ENCODE measurements at regions not wholly inside any gene's neighbourhood (a gene's known extent, or its start where the extent isn't known, plus 50 kb on each side); places are given as distances from the start of the nearest gene placed in this dataset.
"Not testable (repeated sequence)": the region's sequence is repeated elsewhere in the genome, so short reads cannot be mapped to it uniquely, and the experiment has no call there.

GRCh38 chr7:69309601-69310000 is 288.7 kb upstream of the AUTS2 start:
- Mint-ChIP-seq H3K27me3 (ENCODE audit: insufficient read depth) (no peaks in the 10 kb centered on the region), H3K9me3 (peaks cover 18% of the 10 kb centered on the region), H3K4me3 (no peak overlapping the region), H3K27ac (no peak overlapping the region), H3K4me1 (ENCODE audit: low read depth) (no peaks in the 10 kb centered on the region), H3K36me3 (ENCODE audit: low read depth) (no peaks in the 10 kb centered on the region)
- intact Hi-C loops (cut with micrococcal nuclease): no loop called here
- DNase-seq (ENCODE audit: low spot score): no peak

GRCh38 chr7:69311489-69311888 is 286.8 kb upstream of the AUTS2 start:
- Mint-ChIP-seq H3K27me3 (ENCODE audit: insufficient read depth) (no peaks in the 10 kb centered on the region), H3K4me1 (ENCODE audit: low read depth) (no peaks in the 10 kb centered on the region), H3K4me3 (no peak overlapping the region), H3K9me3 (peaks cover 15% of the 10 kb centered on the region), H3K36me3 (ENCODE audit: low read depth) (no peaks in the 10 kb centered on the region), H3K27ac (no peak overlapping the region)
- DNase-seq (ENCODE audit: low spot score): no peak
- intact Hi-C loops (cut with micrococcal nuclease): no loop called here

- H3K27me3 Mint-ChIP-seq (ENCODE audit: insufficient read depth); intact Hi-C loops (cut with micrococcal nuclease); H3K27ac Mint-ChIP-seq; H3K4me3 Mint-ChIP-seq; DNase-seq (ENCODE audit: low spot score); H3K36me3 Mint-ChIP-seq (ENCODE audit: low read depth); H3K4me1 Mint-ChIP-seq (ENCODE audit: low read depth): not testable (repeated sequence)
- peaks cover 25% of the 10 kb centered on the region for H3K9me3 Mint-ChIP-seq
These were observed 284.4 kb upstream of the AUTS2 start for GRCh38 chr7:69313852-69314251.

- H3K4me1 Mint-ChIP-seq (ENCODE audit: low read depth): no peaks in the 10 kb centered on the region
- H3K36me3 Mint-ChIP-seq (ENCODE audit: low read depth): no peaks in the 10 kb centered on the region
- intact Hi-C loops (cut with micrococcal nuclease): no loop called here
- no peak overlapping the region for H3K4me3 Mint-ChIP-seq
- H3K27ac Mint-ChIP-seq: no peak overlapping the region
- DNase-seq (ENCODE audit: low spot score): no peak
- H3K9me3 Mint-ChIP-seq: peaks cover 21% of the 10 kb centered on the region
- H3K27me3 Mint-ChIP-seq (ENCODE audit: insufficient read depth): no peaks in the 10 kb centered on the region
These were observed 279.5 kb upstream of the AUTS2 start for GRCh38 chr7:69318794-69319193.

- Mint-ChIP-seq H3K36me3 (ENCODE audit: low read depth) (no peaks in the 10 kb centered on the region), H3K4me1 (ENCODE audit: low read depth) (no peaks in the 10 kb centered on the region), H3K27me3 (ENCODE audit: insufficient read depth) (no peaks in the 10 kb centered on the region), H3K9me3 (peaks cover 11% of the 10 kb centered on the region), H3K27ac (no peak overlapping the region), H3K4me3 (no peak overlapping the region)
- DNase-seq (ENCODE audit: low spot score): no peak
- intact Hi-C loops (cut with micrococcal nuclease): no loop called here
These were observed 269.8 kb upstream of the AUTS2 start for GRCh38 chr7:69328516-69328915.

- intact Hi-C loops (cut with micrococcal nuclease): no loop called here
- H3K4me3 Mint-ChIP-seq: no peak overlapping the region
- DNase-seq (ENCODE audit: low spot score): no peak
- peaks cover 32% of the 10 kb centered on the region for H3K9me3 Mint-ChIP-seq
- H3K4me1 Mint-ChIP-seq (ENCODE audit: low read depth): no peaks in the 10 kb centered on the region
- H3K27me3 Mint-ChIP-seq (ENCODE audit: insufficient read depth): no peaks in the 10 kb centered on the region
- no peak overlapping the region for H3K27ac Mint-ChIP-seq
- H3K36me3 Mint-ChIP-seq (ENCODE audit: low read depth): no peaks in the 10 kb centered on the region
These were observed 263.6 kb upstream of the AUTS2 start for GRCh38 chr7:69334701-69335100.

- H3K27me3 Mint-ChIP-seq (ENCODE audit: insufficient read depth): no peaks in the 10 kb centered on the region
- intact Hi-C loops (cut with micrococcal nuclease): no loop called here
- DNase-seq (ENCODE audit: low spot score): no peak
- no peaks in the 10 kb centered on the region for H3K36me3 Mint-ChIP-seq (ENCODE audit: low read depth)
- peaks cover 32% of the 10 kb centered on the region for H3K9me3 Mint-ChIP-seq
- H3K4me1 Mint-ChIP-seq (ENCODE audit: low read depth): no peaks in the 10 kb centered on the region
- H3K27ac Mint-ChIP-seq: no peak overlapping the region
- H3K4me3 Mint-ChIP-seq: no peak overlapping the region
These were observed 262.9 kb upstream of the AUTS2 start for GRCh38 chr7:69335331-69335730.

- no peaks in the 10 kb centered on the region for H3K27me3 Mint-ChIP-seq (ENCODE audit: insufficient read depth)
- H3K27ac Mint-ChIP-seq: no peak overlapping the region
- no peaks in the 10 kb centered on the region for H3K4me1 Mint-ChIP-seq (ENCODE audit: low read depth)
These were observed 261.3 kb upstream of the AUTS2 start for GRCh38 chr7:69336976-69337375.

GRCh38 chr7:69338144-69338543 is 260.1 kb upstream of the AUTS2 start:
- H3K4me3 Mint-ChIP-seq: no peak overlapping the region
- H3K27ac Mint-ChIP-seq: no peak overlapping the region
- no peak for DNase-seq (ENCODE audit: low spot score)
- peaks cover 25% of the 10 kb centered on the region for H3K9me3 Mint-ChIP-seq
- no peaks in the 10 kb centered on the region for H3K4me1 Mint-ChIP-seq (ENCODE audit: low read depth)
- H3K27me3 Mint-ChIP-seq (ENCODE audit: insufficient read depth): no peaks in the 10 kb centered on the region
- intact Hi-C loops (cut with micrococcal nuclease): no loop called here
- H3K36me3 Mint-ChIP-seq (ENCODE audit: low read depth): no peaks in the 10 kb centered on the region

More at GRCh38 chr7:69336976-69337375, 261.3 kb upstream of the AUTS2 start:
- H3K9me3 Mint-ChIP-seq: peaks cover 25% of the 10 kb centered on the region
- no peaks in the 10 kb centered on the region for H3K36me3 Mint-ChIP-seq (ENCODE audit: low read depth)
- intact Hi-C loops (cut with micrococcal nuclease): no loop called here
- DNase-seq (ENCODE audit: low spot score): no peak
- H3K4me3 Mint-ChIP-seq: no peak overlapping the region

GRCh38 chr7:69341288-69341687 is 257.0 kb upstream of the AUTS2 start:
- H3K4me1 Mint-ChIP-seq (ENCODE audit: low read depth): no peaks in the 10 kb centered on the region
- no peaks in the 10 kb centered on the region for H3K36me3 Mint-ChIP-seq (ENCODE audit: low read depth)
- no peak overlapping the region for H3K27ac Mint-ChIP-seq
- intact Hi-C loops (cut with micrococcal nuclease): no loop called here
- no peak for DNase-seq (ENCODE audit: low spot score)
- H3K9me3 Mint-ChIP-seq: peaks cover 17% of the 10 kb centered on the region
- no peaks in the 10 kb centered on the region for H3K27me3 Mint-ChIP-seq (ENCODE audit: insufficient read depth)
- no peak overlapping the region for H3K4me3 Mint-ChIP-seq

GRCh38 chr7:69342154-69342884 is 256.0 kb upstream of the AUTS2 start:
- peaks cover 12% of the 10 kb centered on the region for H3K9me3 Mint-ChIP-seq
- no peak overlapping the region for H3K4me3 Mint-ChIP-seq
- no peak overlapping the region for H3K27ac Mint-ChIP-seq

GRCh38 chr7:69349291-69349690 is 249.0 kb upstream of the AUTS2 start:
- H3K9me3 Mint-ChIP-seq: peaks cover 10% of the 10 kb centered on the region
- H3K4me3 Mint-ChIP-seq: no peak overlapping the region
- H3K27ac Mint-ChIP-seq: no peak overlapping the region
- DNase-seq (ENCODE audit: low spot score): no peak
- H3K4me1 Mint-ChIP-seq (ENCODE audit: low read depth): no peaks in the 10 kb centered on the region
- H3K27me3 Mint-ChIP-seq (ENCODE audit: insufficient read depth): no peaks in the 10 kb centered on the region
- intact Hi-C loops (cut with micrococcal nuclease): no loop called here
- no peaks in the 10 kb centered on the region for H3K36me3 Mint-ChIP-seq (ENCODE audit: low read depth)

More at GRCh38 chr7:69342154-69342884, 256.0 kb upstream of the AUTS2 start:
- H3K27me3 Mint-ChIP-seq (ENCODE audit: insufficient read depth): no peaks in the 10 kb centered on the region
- H3K36me3 Mint-ChIP-seq (ENCODE audit: low read depth): no peaks in the 10 kb centered on the region
- intact Hi-C loops (cut with micrococcal nuclease): no loop called here
- no peak for DNase-seq (ENCODE audit: low spot score)
- H3K4me1 Mint-ChIP-seq (ENCODE audit: low read depth): no peaks in the 10 kb centered on the region

- Mint-ChIP-seq H3K27ac (no peak overlapping the region), H3K4me3 (no peak overlapping the region), H3K27me3 (ENCODE audit: insufficient read depth) (peaks cover 2% of the 10 kb centered on the region), H3K4me1 (ENCODE audit: low read depth) (no peaks in the 10 kb centered on the region), H3K9me3 (peaks cover 11% of the 10 kb centered on the region), H3K36me3 (ENCODE audit: low read depth) (no peaks in the 10 kb centered on the region)
- DNase-seq (ENCODE audit: low spot score): no peak
- intact Hi-C loops (cut with micrococcal nuclease): no loop called here
These were observed 240.0 kb upstream of the AUTS2 start for GRCh38 chr7:69358163-69358821.

Measured in activated T-helper 1 cell treated with anti-CD3 and anti-CD28 coated beads, Interleukin-12 subunit alpha, Interleukin-12 subunit beta, Interleukin-2, Interleukin-4 antibody, amounts not matched to agents 30 ng/mL and 10 ng/mL and 1 ng/mL, durations not matched to agents 14 hours and 24 hours and 36 hours (primary cell).